Calu3 (cell line): ENCODE measurements at regions not wholly inside any gene's neighbourhood (a gene's known extent, or its start where the extent isn't known, plus 50 kb on each side); places are given as distances from the start of the nearest gene placed in this dataset.

ENCODE experiments used
- BruUV-seq: library from RNA; stranded (reverse); fragments of 400-500 nt; replicated peaks from 2 replicates; lab custom pipeline; 2021; lab: Mats Ljungman, UMichigan
- CTCF ChIA-PET: fragments of 300-600 bp; sonication (Branson Sonifier 250); formaldehyde crosslinking; loops from one replicate; lab custom pipeline; 2022; ENCODE audit warnings: antibody characterized with exemption; lab: Charles Lee
- DNase-seq: peaks from one replicate; pipeline ENCODE4 v3.0.0; 2022
- H3K27ac Mint-ChIP-seq: one replicate; pipeline ENCODE4 v1.8.0; 2022; ENCODE audit warnings: mixed read lengths; ENCODE audit not compliant: unreplicated experiment
- H3K27me3 Mint-ChIP-seq: one replicate; pipeline ENCODE4 v1.8.0; 2022; ENCODE audit warnings: mixed read lengths; ENCODE audit not compliant: unreplicated experiment
- H3K36me3 Mint-ChIP-seq: one replicate; pipeline ENCODE4 v1.8.0; 2022; ENCODE audit warnings: mild to moderate bottlenecking, moderate library complexity, mixed read lengths; ENCODE audit not compliant: insufficient read depth, unreplicated experiment
- H3K4me1 Mint-ChIP-seq: one replicate; pipeline ENCODE4 v1.8.0; 2022; ENCODE audit warnings: mild to moderate bottlenecking, low read depth, mixed read lengths; ENCODE audit not compliant: unreplicated experiment
- H3K4me3 Mint-ChIP-seq: one replicate; pipeline ENCODE4 v1.8.0; 2022; ENCODE audit warnings: mild to moderate bottlenecking, low read depth, moderate library complexity, mixed read lengths; ENCODE audit not compliant: unreplicated experiment
- H3K9me3 Mint-ChIP-seq: one replicate; pipeline ENCODE4 v1.8.0; 2022; ENCODE audit warnings: low read depth, mixed read lengths; ENCODE audit not compliant: unreplicated experiment
- CTCF ChIP-seq: fragments of 200-600 bp; IDR thresholded peaks from one replicate; pipeline ENCODE4 v1.8.0; 2022; ENCODE audit warnings: antibody characterized with exemption; ENCODE audit not compliant: unreplicated experiment
- intact Hi-C: fragments of 100-400 bp; cut with micrococcal nuclease; formaldehyde crosslinking; loops from one replicate; pipeline ENCODE4 v1.10.0; 2022; ENCODE audit not compliant: unreplicated experiment

DNA sequence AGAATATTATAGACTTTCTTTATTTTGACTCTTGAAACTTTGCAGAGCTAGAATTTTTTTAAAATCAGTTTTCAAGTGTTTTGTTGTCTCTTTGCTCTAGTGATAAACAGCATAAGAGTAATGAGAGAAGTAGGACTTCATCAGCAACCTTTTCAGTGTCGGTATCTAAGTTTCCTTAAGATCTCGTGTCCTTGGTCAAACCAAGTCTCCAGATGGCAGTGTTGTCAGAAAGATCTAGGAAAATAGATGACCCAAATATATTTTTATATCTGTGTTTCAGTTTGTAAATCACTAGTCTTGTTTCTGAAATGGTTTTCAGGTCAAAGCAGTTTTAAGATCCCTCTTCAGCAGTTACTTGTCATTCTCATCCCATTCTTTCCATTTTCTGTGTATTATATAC lies 438.3 kb downstream of the RAPGEF2 start:
- no peak overlapping the region for H3K27ac Mint-ChIP-seq
- CTCF ChIA-PET = no interaction called here
- DNase-seq = no peak
- no peaks in the 10 kb centered on the region for H3K36me3 Mint-ChIP-seq
- peaks cover 4% of the 10 kb centered on the region for H3K9me3 Mint-ChIP-seq
- H3K4me1 Mint-ChIP-seq = peaks cover 10% of the 10 kb centered on the region
- no TSS peak for BruUV-seq
- H3K4me3 Mint-ChIP-seq = no peak overlapping the region
- no peaks in the 10 kb centered on the region for H3K27me3 Mint-ChIP-seq
- intact Hi-C loops = no loop called here
- no peak for TF ChIP-seq CTCF

GRCh38 chr4:159542296-159542695 lies 439.4 kb downstream of the RAPGEF2 start:
- H3K9me3 Mint-ChIP-seq = no peaks in the 10 kb centered on the region
- CTCF ChIA-PET = no interaction called here
- TF ChIP-seq CTCF = no peak
- BruUV-seq = no TSS peak
- DNase-seq = no peak
- H3K27me3 Mint-ChIP-seq = no peaks in the 10 kb centered on the region
- peaks cover 10% of the 10 kb centered on the region for H3K4me1 Mint-ChIP-seq
- intact Hi-C loops = no loop called here
- no peaks in the 10 kb centered on the region for H3K36me3 Mint-ChIP-seq
- no peak overlapping the region for H3K4me3 Mint-ChIP-seq
- no peak overlapping the region for H3K27ac Mint-ChIP-seq

DNA sequence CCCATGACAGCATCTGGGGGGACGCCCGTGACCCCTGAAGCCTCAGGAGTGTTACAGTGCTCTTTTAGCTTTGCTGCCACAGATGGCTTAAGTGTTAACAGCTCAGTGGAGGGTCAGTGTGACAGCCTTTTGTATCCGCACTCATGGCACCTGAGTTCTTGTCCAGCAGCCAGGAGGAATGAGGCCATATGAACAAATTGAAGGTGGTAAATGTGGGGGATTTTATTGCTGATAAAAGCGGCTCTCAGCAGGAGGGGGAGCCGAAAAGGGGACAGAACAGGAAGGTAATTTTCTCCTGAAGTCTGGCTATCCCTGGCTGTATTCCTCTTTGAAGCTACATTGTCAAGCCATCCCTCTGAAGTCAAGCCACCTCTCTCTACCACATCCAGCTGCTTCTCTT lies 441.0 kb downstream of the RAPGEF2 start:
- DNase-seq = no peak
- Mint-ChIP-seq H3K27ac (no peak overlapping the region), H3K36me3 (no peaks in the 10 kb centered on the region), H3K27me3 (no peaks in the 10 kb centered on the region), H3K9me3 (no peaks in the 10 kb centered on the region), H3K4me3 (no peak overlapping the region), H3K4me1 (peaks cover 11% of the 10 kb centered on the region)
- CTCF ChIA-PET = interaction anchor here (1.0 kb wide), 1 partner anchor 9 kb away, joined by 3 read pairs; no protein-coding TSS in a partner anchor
- TF ChIP-seq CTCF = no peak
- intact Hi-C loops = no loop called here
- no TSS peak for BruUV-seq

DNA sequence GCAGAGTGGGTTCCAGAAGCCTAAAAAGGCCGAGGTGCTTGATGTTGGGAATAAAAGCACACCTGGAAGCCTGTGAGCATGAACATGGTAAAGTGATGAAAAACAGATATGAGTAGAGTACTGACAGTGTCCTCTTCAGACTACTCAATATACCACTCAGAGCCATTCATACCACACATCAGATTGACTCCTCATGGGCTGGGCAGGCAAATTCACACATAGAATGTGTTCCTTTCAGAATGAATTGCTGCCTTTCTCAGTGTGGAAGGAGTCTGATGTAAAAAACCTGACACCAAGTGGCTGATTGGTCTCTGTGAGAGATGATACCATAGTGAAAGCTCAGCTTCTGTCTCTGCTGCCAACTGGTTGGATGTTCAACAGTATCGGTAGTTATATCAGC lies 442.7 kb downstream of the RAPGEF2 start:
- no peaks in the 10 kb centered on the region for H3K27me3 Mint-ChIP-seq
- DNase-seq = no peak
- H3K4me1 Mint-ChIP-seq = peaks cover 18% of the 10 kb centered on the region
- no peaks in the 10 kb centered on the region for H3K36me3 Mint-ChIP-seq
- no peak for TF ChIP-seq CTCF
- H3K4me3 Mint-ChIP-seq = no peak overlapping the region
- no peaks in the 10 kb centered on the region for H3K9me3 Mint-ChIP-seq
- CTCF ChIA-PET = no interaction called here
- no peak overlapping the region for H3K27ac Mint-ChIP-seq
- intact Hi-C loops = no loop called here
- no TSS peak for BruUV-seq
